H1 (cell line): ENCODE measurements at regions not wholly inside any gene's neighbourhood (a gene's known extent, or its start where the extent isn't known, plus 50 kb on each side); places are given as distances from the start of the nearest gene placed in this dataset.
A peak's percentile ranks its signal among the peaks of the same experiment; 100 is the strongest.

Experiments
- CTCF ChIA-PET: fragments of 300-600 bp; sonication (Branson Sonifier 250); formaldehyde crosslinking; loops from one replicate; lab custom pipeline; 2021; ENCODE audit not compliant: partially characterized antibody; lab: Charles Lee
- POLR2A ChIA-PET: fragments of 300-600 bp; sonication (Branson Sonifier 250); formaldehyde crosslinking; loops from one replicate; lab custom pipeline; 2021; ENCODE audit warnings: inconsistent platforms; ENCODE audit not compliant: partially characterized antibody; lab: Charles Lee
- DNase-seq, 2 experiments: peaks; one replicate each; pipeline versions ENCODE4 v3.0.0 to v3.0.0-alpha.2; 2010 to 2022; ENCODE audit warnings: low spot score in 2 of 2, low read depth in 1 of 2, mixed read lengths in 1 of 2
- FAIRE-seq: peaks from 2 replicates; lab custom pipeline; 2011; peaks lifted over from hg19 to GRCh38; lab: Jason Lieb, UNC
- H2AFZ ChIP-seq: 2 replicates; pipeline ENCODE4 v1.8.1; 2012; ENCODE audit warnings: low read length, inconsistent platforms
- H2AK5ac ChIP-seq: 2 replicates; pipeline ENCODE4 v1.6.1; 2013; ENCODE audit warnings: low read depth, low read length
- H2BK120ac ChIP-seq: replicated peaks from 2 replicates; pipeline ENCODE3; 2013; ENCODE audit warnings: low read depth, low read length, inconsistent platforms
- H2BK12ac ChIP-seq: 2 replicates; pipeline ENCODE4 v1.6.1; 2013; ENCODE audit warnings: low read depth, low read length
- H2BK15ac ChIP-seq: 2 replicates; pipeline ENCODE4 v1.6.1; 2013; ENCODE audit warnings: low read length
- H2BK20ac ChIP-seq: 2 replicates; pipeline ENCODE4 v1.6.1; 2013; ENCODE audit warnings: low read length
- H2BK5ac ChIP-seq: 2 replicates; pipeline ENCODE4 v1.6.1; 2013; ENCODE audit warnings: low read depth, low read length
- H3K14ac ChIP-seq: 2 replicates; pipeline ENCODE4 v1.6.1; 2013; ENCODE audit warnings: inconsistent platforms; ENCODE audit not compliant: insufficient read length
- H3K18ac ChIP-seq: 2 replicates; pipeline ENCODE4 v1.6.1; 2013; ENCODE audit warnings: low read length; ENCODE audit errors: extremely low read depth
- H3K23ac ChIP-seq: 2 replicates; pipeline ENCODE4 v1.6.1; 2013; ENCODE audit warnings: inconsistent platforms; ENCODE audit not compliant: insufficient read length
- H3K23me2 ChIP-seq: 2 replicates; pipeline ENCODE4 v1.6.1; 2013; ENCODE audit warnings: low read depth, low read length
- H3K27ac ChIP-seq: 2 replicates; pipeline ENCODE4 v1.6.1; 2011; ENCODE audit warnings: low read depth, low read length, inconsistent platforms
- H3K27me3 ChIP-seq, 4 experiments: replicated peaks in 1 of 4; 1 replicate in 1 of 4; 2 replicates in 3 of 4; pipeline versions ENCODE4 v1.6.1 to v1.8.1; 2011 to 2013; ENCODE audit warnings: low read length in 3 of 4, mild to moderate bottlenecking in 3 of 4, inconsistent platforms in 2 of 4, mixed read lengths in 2 of 4, moderate library complexity in 1 of 4; ENCODE audit not compliant: control insufficient read depth in 3 of 4, insufficient read depth in 3 of 4; ENCODE audit errors: extremely low read depth in 1 of 4
- H3K36me3 ChIP-seq, 4 experiments: 2 replicates each; pipeline versions ENCODE4 v1.6.1 to v1.8.1; 2011 to 2013; ENCODE audit warnings: mild to moderate bottlenecking in 4 of 4, low read length in 3 of 4, moderate library complexity in 2 of 4, control low read depth in 1 of 4, inconsistent platforms in 1 of 4; ENCODE audit not compliant: insufficient read depth in 4 of 4, control insufficient read depth in 2 of 4
- H3K4ac ChIP-seq: replicated peaks from 2 replicates; pipeline ENCODE3; 2013; ENCODE audit warnings: low read length, low read depth, mixed read lengths, inconsistent platforms; ENCODE audit not compliant: insufficient read length
- H3K4me1 ChIP-seq, 4 experiments: replicated peaks in 1 of 4; 1 replicate in 1 of 4; 2 replicates in 3 of 4; pipeline versions ENCODE4 v1.6.1 to v1.8.1; 2011 to 2013; ENCODE audit warnings: low read length in 3 of 4, inconsistent platforms in 2 of 4, mixed read lengths in 1 of 4; ENCODE audit not compliant: insufficient read depth in 4 of 4, control insufficient read depth in 3 of 4
- H3K4me2 ChIP-seq, 2 experiments: 2 replicates each; pipeline versions ENCODE4 v1.6.1 to v1.8.1; 2011 to 2013; ENCODE audit warnings: low read depth in 2 of 2, low read length in 2 of 2, control low read depth in 1 of 2, inconsistent platforms in 1 of 2, mild to moderate bottlenecking in 1 of 2; ENCODE audit not compliant: insufficient read depth in 1 of 2
- H3K4me3 ChIP-seq, 4 experiments: fragments of 200-600, 300-600 bp in 1 of 4; sonication (generic), shearing (Covaris generic), sonication (Bioruptor Twin) in 1 of 4; 2 replicates each; pipeline versions ENCODE4 v1.5.1 to v1.8.1; 2011 to 2016; ENCODE audit warnings: low read length in 4 of 4, low read depth in 3 of 4, control low read depth in 2 of 4, inconsistent platforms in 2 of 4, mild to moderate bottlenecking in 2 of 4, mixed read lengths in 1 of 4, moderate library complexity in 1 of 4; ENCODE audit not compliant: insufficient read depth in 2 of 4; ENCODE audit errors: extremely low read depth in 1 of 4
- H3K56ac ChIP-seq: replicated peaks from 2 replicates; pipeline ENCODE3; 2013; ENCODE audit warnings: low read depth, mild to moderate bottlenecking, mixed read lengths, low read length, inconsistent platforms; ENCODE audit not compliant: insufficient read length
- H3K79me1 ChIP-seq: 2 replicates; pipeline ENCODE4 v1.6.1; 2013; ENCODE audit warnings: low read depth, low read length, control low read depth
- H3K79me2 ChIP-seq, 2 experiments: 2 replicates each; pipeline versions ENCODE4 v1.6.1 to v1.8.1; 2012 to 2013; ENCODE audit warnings: low read length in 2 of 2, mild to moderate bottlenecking in 2 of 2, inconsistent platforms in 1 of 2; ENCODE audit not compliant: insufficient read depth in 2 of 2, control insufficient read depth in 1 of 2
- H3K9ac ChIP-seq, 4 experiments: replicated peaks in 1 of 4; 1 replicate in 1 of 4; 2 replicates in 3 of 4; pipeline versions ENCODE4 v1.6.1 to v1.8.1; 2011 to 2013; ENCODE audit warnings: low read depth in 3 of 4, low read length in 3 of 4, control low read depth in 2 of 4, mild to moderate bottlenecking in 2 of 4, moderate library complexity in 2 of 4, inconsistent platforms in 1 of 4; ENCODE audit errors: extremely low read depth in 1 of 4
- H3K9me3 ChIP-seq, 2 experiments: 2 replicates each; pipeline versions ENCODE4 v1.6.1 to v1.8.1; 2012 to 2013; ENCODE audit warnings: mild to moderate bottlenecking in 2 of 2, moderate library complexity in 2 of 2, control low read depth in 1 of 2, inconsistent platforms in 1 of 2, low read depth in 1 of 2, low read length in 1 of 2, mixed read lengths in 1 of 2; ENCODE audit not compliant: insufficient read depth in 2 of 2
- H4K20me1 ChIP-seq, 2 experiments: replicated peaks in 1 of 2; 2 replicates each; pipeline versions ENCODE3 to v1.8.1; 2011 to 2013; ENCODE audit warnings: inconsistent platforms in 2 of 2, low read length in 2 of 2, mild to moderate bottlenecking in 1 of 2; ENCODE audit not compliant: insufficient read depth in 2 of 2, control insufficient read depth in 1 of 2
- H4K5ac ChIP-seq: 2 replicates; pipeline ENCODE4 v1.6.1; 2013; ENCODE audit warnings: low read length, low read depth, mixed read lengths, inconsistent platforms; ENCODE audit not compliant: insufficient read length
- H4K8ac ChIP-seq: 2 replicates; pipeline ENCODE4 v1.8.0; 2013; ENCODE audit warnings: mild to moderate bottlenecking, moderate library complexity, low read length, inconsistent platforms; ENCODE audit not compliant: insufficient read depth; ENCODE audit errors: extremely low read depth
- H4K91ac ChIP-seq: replicated peaks from 2 replicates; pipeline ENCODE3; 2013; ENCODE audit warnings: low read length, mixed read lengths, inconsistent platforms; ENCODE audit not compliant: insufficient read length
- FOSL1 ChIP-seq: IDR thresholded peaks from 2 replicates; pipeline ENCODE4 v1.6.1; 2011; ENCODE audit warnings: mild to moderate bottlenecking, low read depth, low read length, moderate library complexity; ENCODE audit not compliant: insufficient read depth
- HDAC6 ChIP-seq: IDR thresholded peaks from one replicate; pipeline ENCODE4 v1.7.1; 2012; ENCODE audit warnings: low read depth, mild to moderate bottlenecking, inconsistent platforms, low read length, moderate library complexity
- JUND ChIP-seq: IDR thresholded peaks from 2 replicates; pipeline ENCODE4 v1.6.1; 2011; ENCODE audit warnings: mild to moderate bottlenecking, improper control_type of control experiment, low read length
- PHF8 ChIP-seq: fragments of 200-600 bp; sonication (generic); conservative IDR thresholded peaks from 2 replicates; pipeline ENCODE4 v1.7.1; 2012; ENCODE audit warnings: low read depth, mild to moderate bottlenecking, inconsistent platforms, low read length, moderate library complexity
- RNF2 ChIP-seq: fragments of 200-900, 300-1000 bp; sonication (generic); IDR thresholded peaks from 2 replicates; pipeline ENCODE4 v1.7.1; 2016; ENCODE audit warnings: borderline replicate concordance, low read depth, mild to moderate bottlenecking, antibody characterized with exemption, low read length; ENCODE audit not compliant: poor library complexity, severe bottlenecking; ENCODE audit errors: missing control alignments
- SIN3A ChIP-seq, 2 experiments: IDR thresholded peaks in 1 of 2; conservative IDR thresholded peaks in 1 of 2; 2 replicates each; pipeline ENCODE4 v1.6.1; 2011 to 2012; ENCODE audit warnings: low read length in 2 of 2, improper control_type of control experiment in 1 of 2, low read depth in 1 of 2, mild to moderate bottlenecking in 1 of 2
- YY1 ChIP-seq: IDR thresholded peaks from 2 replicates; pipeline ENCODE4 v1.6.1; 2011; ENCODE audit warnings: low read depth, mild to moderate bottlenecking, low read length
- WGBS, 2 experiments: shearing (Covaris generic) in 1 of 2; methylation state at CpG; one replicate each; pipeline versions ENCODE4 v1.1.6 to v1.1.7; 2013 to 2015; ENCODE audit warnings: low lambda C conversion rate in 2 of 2, mixed read lengths in 2 of 2, inconsistent platforms in 1 of 2, low coverage in 1 of 2, missing lambda C conversion rate in 1 of 2; ENCODE audit not compliant: insufficient replicate concordance in 2 of 2, insufficient coverage in 1 of 2, insufficient read length in 1 of 2; ENCODE audit errors: extremely low coverage in 1 of 2, missing lambda C conversion rate in 1 of 2; 5-methylcytosine and 5-hydroxymethylcytosine counted together

- CTCF ChIA-PET = interaction anchor here (1.4 kb wide), 1 partner anchor 295 kb away, joined by 3 read pairs; no protein-coding TSS in a partner anchor
- Histone ChIP-seq H4K5ac (no peak overlapping the region), H4K91ac (no peak overlapping the region), H3K79me2 (no peaks in the 10 kb centered on the region), H3K4me1 (peaks cover 0 to 3% (median 1%) of the 10 kb centered on the region in 4 experiments; a peak in 1 of 7 replicates), H3K9me3 (no peaks in the 10 kb centered on the region), H2BK120ac (no peak overlapping the region), H3K4me3 (no peak overlapping the region), H3K27ac (no peak overlapping the region), H4K20me1 (no peaks in the 10 kb centered on the region), H3K4ac (no peak overlapping the region), H2BK12ac (no peak overlapping the region), H2BK15ac (no peak overlapping the region), H2BK5ac (no peak overlapping the region), H3K14ac (no peak overlapping the region), H2AFZ (0 out of 2 replicates have a peak overlapping the region, but pooled peaks have one; percentile 31), H3K23ac (no peak overlapping the region), H3K23me2 (no peaks in the 10 kb centered on the region), H4K8ac (no peak overlapping the region), H3K56ac (no peak overlapping the region), H3K4me2 (no peak overlapping the region), H2BK20ac (no peak overlapping the region), H3K9ac (no peak overlapping the region), H3K18ac (no peak overlapping the region), H3K79me1 (no peaks in the 10 kb centered on the region), H3K36me3 (no peaks in the 10 kb centered on the region), H2AK5ac (no peak overlapping the region), H3K27me3 (no peaks in the 10 kb centered on the region)
- no peak for TF ChIP-seq HDAC6
- TF ChIP-seq RNF2 = no peak
- TF ChIP-seq SIN3A (conservative IDR thresholded peaks at IDR 0.05 in 1 of 2, IDR thresholded peaks at IDR 0.05 in 1 of 2; ENCODE audit: low read depth in 1 of 2, low read length in 2 of 2) = no peak
- TF ChIP-seq JUND = no peak
- TF ChIP-seq YY1 = no peak
- no peak for TF ChIP-seq FOSL1
- TF ChIP-seq PHF8 = no peak
- POLR2A ChIA-PET = no interaction called here
- FAIRE-seq = no peak
- no peak for DNase-seq
- WGBS, 2 experiments = 100% methylated on average over 1 of the region's 1 CpG; no CpG with 5 or more reads in 1 of the 2 experiments
Observed at GRCh38 chr3:31065765-31066164, 171.3 kb upstream of the GADL1 start.
